DOHH2 (cell line): ENCODE measurements at regions not wholly inside any gene's neighbourhood (a gene's known extent, or its start where the extent isn't known, plus 50 kb on each side); places are given as distances from the start of the nearest gene placed in this dataset.
"Not testable (repeated sequence)": the region's sequence is repeated elsewhere in the genome, so short reads cannot be mapped to it uniquely, and the experiment has no call there.

ENCODE experiments used
- EZH2phosphoT487 ChIP-seq: fragments of 200-600 bp; sonication (generic); IDR thresholded peaks from 2 replicates; pipeline ENCODE4 v1.6.1; 2017; ENCODE audit warnings: borderline replicate concordance, mild to moderate bottlenecking, antibody characterized with exemption, low read length, moderate library complexity, mixed read lengths
- TF ChIP-seq, protein P1 (sequence below): fragments of 200-600 bp; sonication (generic); IDR thresholded peaks from one replicate; pipeline ENCODE4 v1.5.1; 2014; ENCODE audit warnings: antibody characterized with exemption, mild to moderate bottlenecking, low read depth, low read length; ENCODE audit not compliant: poor library complexity, severe bottlenecking

DNA sequence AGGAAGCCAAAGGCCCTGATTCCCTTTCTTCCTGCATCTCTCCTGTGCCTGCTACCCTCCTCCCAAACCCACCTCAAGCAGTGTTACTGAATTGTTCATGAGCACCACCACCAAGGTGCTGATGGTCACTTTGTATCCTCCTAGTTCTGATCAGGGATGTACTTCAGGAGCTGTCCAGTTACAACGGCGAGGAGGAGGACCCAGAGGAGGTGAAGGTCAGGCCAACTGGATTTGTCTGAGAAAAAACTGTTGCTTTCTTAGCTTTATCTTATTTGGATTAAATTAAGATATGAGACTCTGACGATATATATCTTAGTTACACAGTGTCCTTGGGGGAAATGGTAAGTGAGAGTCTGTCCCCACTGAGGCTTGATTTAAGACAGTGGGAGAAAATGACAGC lies 135.0 kb upstream of the THOC3 start:
- TF ChIP-seq, protein P1, sequence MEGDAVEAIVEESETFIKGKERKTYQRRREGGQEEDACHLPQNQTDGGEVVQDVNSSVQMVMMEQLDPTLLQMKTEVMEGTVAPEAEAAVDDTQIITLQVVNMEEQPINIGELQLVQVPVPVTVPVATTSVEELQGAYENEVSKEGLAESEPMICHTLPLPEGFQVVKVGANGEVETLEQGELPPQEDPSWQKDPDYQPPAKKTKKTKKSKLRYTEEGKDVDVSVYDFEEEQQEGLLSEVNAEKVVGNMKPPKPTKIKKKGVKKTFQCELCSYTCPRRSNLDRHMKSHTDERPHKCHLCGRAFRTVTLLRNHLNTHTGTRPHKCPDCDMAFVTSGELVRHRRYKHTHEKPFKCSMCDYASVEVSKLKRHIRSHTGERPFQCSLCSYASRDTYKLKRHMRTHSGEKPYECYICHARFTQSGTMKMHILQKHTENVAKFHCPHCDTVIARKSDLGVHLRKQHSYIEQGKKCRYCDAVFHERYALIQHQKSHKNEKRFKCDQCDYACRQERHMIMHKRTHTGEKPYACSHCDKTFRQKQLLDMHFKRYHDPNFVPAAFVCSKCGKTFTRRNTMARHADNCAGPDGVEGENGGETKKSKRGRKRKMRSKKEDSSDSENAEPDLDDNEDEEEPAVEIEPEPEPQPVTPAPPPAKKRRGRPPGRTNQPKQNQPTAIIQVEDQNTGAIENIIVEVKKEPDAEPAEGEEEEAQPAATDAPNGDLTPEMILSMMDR = not testable (repeated sequence)
- not testable (repeated sequence) for TF ChIP-seq EZH2phosphoT487
